ENCODE measurements at regions not wholly inside any gene's neighbourhood (a gene's known extent, or its start where the extent isn't known, plus 50 kb on each side); places are given as distances from the start of the nearest gene placed in this dataset.

GRCh38 chr5:121239951-121240350, 611.7 kb upstream of the FTMT start:
- Histone ChIP-seq H3K27me3 (ENCODE audit: control insufficient read depth in 1 of 2, insufficient read depth in 2 of 2, low read length in 2 of 2) (no peaks in the 10 kb centered on the region), H3K4me3 (replicated peaks in 1 of 3; ENCODE audit: insufficient read depth in 1 of 3, low read depth in 2 of 3, low read length in 3 of 3) (no peak overlapping the region), H3K79me2 (ENCODE audit: insufficient read depth, low read length) (no peaks in the 10 kb centered on the region), H3K9me3 (ENCODE audit: low read length) (no peaks in the 10 kb centered on the region), H4K20me1 (ENCODE audit: insufficient read depth, low read length) (no peaks in the 10 kb centered on the region), H3K4me2 (ENCODE audit: low read depth, low read length) (no peak overlapping the region), H3K36me3 (replicated peaks in 1 of 2; ENCODE audit: control insufficient read depth in 1 of 2, insufficient read depth in 2 of 2, low read length in 2 of 2) (no peaks in the 10 kb centered on the region), H2AFZ (ENCODE audit: low read length) (no peak overlapping the region), H3K27ac (ENCODE audit: extremely low read length, insufficient read depth, low read length) (no peak overlapping the region), H3K4me1 (ENCODE audit: insufficient read depth, low read length) (no peaks in the 10 kb centered on the region), H3K9ac (ENCODE audit: insufficient read depth, low read depth, low read length) (no peak overlapping the region)
- DNase-seq (ENCODE audit: low spot score) (no peak), FAIRE-seq (no peak), ATAC-seq (no peak)
- no TSS peak for BruUV-seq (replicated peaks)
- intact Hi-C loops (cut with micrococcal nuclease; ENCODE audit: unreplicated experiment) (no loop called here), in situ Hi-C loops (cut with HindIII; ENCODE audit: extremely low pct_ligation_motif_present, low pct_unique_long_range_greater_than_20kb) (no loop called here)
- POLR2A ChIA-PET: no interaction called here
- CTCF ChIA-PET (ENCODE audit: low intra/inter-chr PET ratio, low total read pairs): no interaction called here
- TF ChIP-seq ZSCAN5A (CRISPR knock-in tag; IDR thresholded peaks at IDR 0.05; ENCODE audit: borderline replicate concordance): no peak
- TF ChIP-seq RBM39 (IDR thresholded peaks at IDR 0.05; ENCODE audit: low read depth, low read length, poor library complexity, severe bottlenecking): no peak
- no peak for TF ChIP-seq ZNF407 (CRISPR knock-in tag; IDR thresholded peaks at IDR 0.05; ENCODE audit: not compliant biosample characterization)
- TF ChIP-seq, protein P1, sequence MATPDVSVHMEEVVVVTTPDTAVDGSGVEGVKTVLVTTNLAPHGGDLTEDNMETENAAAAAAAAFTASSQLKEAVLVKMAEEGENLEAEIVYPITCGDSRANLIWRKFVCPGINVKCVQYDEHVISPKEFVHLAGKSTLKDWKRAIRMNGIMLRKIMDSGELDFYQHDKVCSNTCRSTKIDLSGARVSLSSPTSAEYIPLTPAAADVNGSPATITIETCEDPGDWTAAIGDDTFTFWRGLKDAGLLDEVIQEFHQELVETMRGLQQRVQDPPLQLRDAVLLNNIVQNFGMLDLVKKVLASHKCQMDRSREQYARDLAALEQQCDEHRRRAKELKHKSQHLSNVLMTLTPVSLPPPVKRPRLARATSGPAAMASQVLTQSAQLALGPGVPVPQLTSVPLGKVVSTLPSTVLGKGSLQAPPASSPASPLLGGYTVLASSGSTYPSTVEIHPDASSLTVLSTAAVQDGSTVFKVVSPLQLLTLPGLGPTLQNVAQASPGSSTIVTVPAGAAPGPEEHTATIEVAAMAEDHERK (CRISPR knock-in tag; IDR thresholded peaks at IDR 0.05; ENCODE audit: low read depth): no peak
- no peak for TF ChIP-seq ZNF788 (CRISPR knock-in tag; IDR thresholded peaks at IDR 0.05; ENCODE audit: borderline replicate concordance)
- TF ChIP-seq ZNF577 (CRISPR knock-in tag; IDR thresholded peaks at IDR 0.05; ENCODE audit: borderline replicate concordance, low read depth): no peak
- TF ChIP-seq EZH2 (conservative IDR thresholded peaks at IDR 0.05; ENCODE audit: low read depth, low read length): no peak
- TF ChIP-seq ZHX1 (CRISPR knock-in tag; IDR thresholded peaks at IDR 0.05; ENCODE audit: low read depth): no peak
- no peak for TF ChIP-seq POLR2AphosphoS2 (IDR thresholded peaks at IDR 0.05; ENCODE audit: low read depth, low read length)
- TF ChIP-seq ZMYM2 (CRISPR knock-in tag; IDR thresholded peaks at IDR 0.05): no peak
